ENCODE measurements at regions not wholly inside any gene's neighbourhood (a gene's known extent, or its start where the extent isn't known, plus 50 kb on each side); places are given as distances from the start of the nearest gene placed in this dataset.

DNA sequence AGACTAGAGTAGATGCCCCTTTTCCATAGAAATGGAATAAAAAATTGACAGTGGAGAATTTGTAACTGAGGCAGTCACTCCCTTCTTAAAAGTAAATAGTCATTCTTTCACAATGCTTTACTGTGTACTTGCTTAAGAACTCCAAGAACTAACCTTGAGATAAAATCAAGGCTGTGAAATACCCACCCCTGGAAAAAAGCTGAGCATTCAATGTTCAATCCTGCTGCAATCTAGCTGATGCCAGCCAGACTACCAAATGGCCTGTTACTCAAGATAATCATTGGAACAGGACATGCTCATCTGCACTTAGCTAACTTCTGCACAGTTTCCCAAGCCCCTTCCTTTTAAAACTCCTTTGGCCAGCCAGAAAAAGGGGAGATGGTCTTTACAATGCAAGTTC is 367.4 kb upstream of the GULP1 start:
- H3K36me3 ChIP-seq (ENCODE audit: insufficient read depth, low read length) = no peaks in the 10 kb centered on the region
- no peaks in the 10 kb centered on the region for H3K9me3 ChIP-seq (ENCODE audit: low read depth, low read length)
- DNase-seq (ENCODE audit: low read depth, low spot score) = no peak
- no peak overlapping the region for H3K27ac ChIP-seq
- TF ChIP-seq EZH2 (IDR thresholded peaks at IDR 0.05) = no peak
- no peak for TF ChIP-seq POLR2AphosphoS5 (IDR thresholded peaks at IDR 0.05; ENCODE audit: borderline replicate concordance, low read depth, low read length)
- TF ChIP-seq FOXP2 (optimal IDR thresholded peaks at IDR 0.05; ENCODE audit: control extremely low read depth, extremely low read length, insufficient read depth) = no peak
- no peak overlapping the region for H3K9ac ChIP-seq (ENCODE audit: insufficient read length)
- no peak overlapping the region for H3K4me3 ChIP-seq

DNA sequence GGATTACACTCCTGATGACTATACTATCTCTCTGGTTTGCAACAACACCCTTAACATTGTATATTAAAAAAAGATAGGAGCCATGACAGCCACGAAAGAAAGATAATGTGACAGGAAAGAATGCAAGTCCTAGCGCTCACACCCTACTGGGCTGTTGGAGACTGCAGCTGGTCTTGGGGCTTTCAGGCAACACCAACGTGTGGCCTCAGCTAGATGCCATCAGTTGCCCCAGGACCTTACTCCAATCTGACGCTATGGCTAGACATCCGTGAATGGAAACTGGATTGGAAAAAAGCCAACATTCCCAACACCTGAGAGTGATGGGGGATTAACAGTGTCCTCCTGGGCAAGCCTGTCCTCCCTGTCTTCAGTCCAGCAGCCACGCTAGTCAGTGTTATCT is 357.4 kb upstream of the GULP1 start:
- no peak overlapping the region for H3K9ac ChIP-seq (ENCODE audit: insufficient read length)
- no peaks in the 10 kb centered on the region for H3K9me3 ChIP-seq (ENCODE audit: low read depth, low read length)
- DNase-seq (ENCODE audit: low read depth, low spot score) = no peak
- TF ChIP-seq EZH2 (IDR thresholded peaks at IDR 0.05) = no peak
- TF ChIP-seq FOXP2 (optimal IDR thresholded peaks at IDR 0.05; ENCODE audit: control extremely low read depth, extremely low read length, insufficient read depth) = no peak
- TF ChIP-seq POLR2AphosphoS5 (IDR thresholded peaks at IDR 0.05; ENCODE audit: borderline replicate concordance, low read depth, low read length) = no peak
- no peak overlapping the region for H3K4me3 ChIP-seq
- no peaks in the 10 kb centered on the region for H3K36me3 ChIP-seq (ENCODE audit: insufficient read depth, low read length)
- no peak overlapping the region for H3K27ac ChIP-seq

DNA sequence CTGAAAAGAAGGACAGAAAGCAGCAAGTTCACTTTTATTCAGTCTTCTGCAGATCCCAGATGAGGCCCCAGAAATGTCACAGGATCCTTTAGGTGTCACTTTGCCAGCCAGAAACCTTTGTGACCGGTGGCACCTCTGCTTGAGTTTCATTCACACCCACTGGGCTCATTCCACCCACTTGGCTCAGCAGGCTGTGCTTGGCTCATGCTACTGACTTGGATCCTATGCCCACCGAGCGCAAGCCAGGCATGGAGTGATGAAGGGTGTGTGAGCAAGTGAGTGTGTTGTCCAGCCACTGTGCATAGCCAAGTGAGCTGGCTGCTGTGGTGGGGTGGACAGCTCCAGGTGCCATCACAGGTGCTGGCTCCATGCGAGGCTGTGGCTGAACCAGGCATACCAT is 357.0 kb upstream of the GULP1 start:
- TF ChIP-seq EZH2 (IDR thresholded peaks at IDR 0.05) (no peak), FOXP2 (optimal IDR thresholded peaks at IDR 0.05; ENCODE audit: control extremely low read depth, extremely low read length, insufficient read depth) (no peak), POLR2AphosphoS5 (IDR thresholded peaks at IDR 0.05; ENCODE audit: borderline replicate concordance, low read depth, low read length) (no peak)

DNA sequence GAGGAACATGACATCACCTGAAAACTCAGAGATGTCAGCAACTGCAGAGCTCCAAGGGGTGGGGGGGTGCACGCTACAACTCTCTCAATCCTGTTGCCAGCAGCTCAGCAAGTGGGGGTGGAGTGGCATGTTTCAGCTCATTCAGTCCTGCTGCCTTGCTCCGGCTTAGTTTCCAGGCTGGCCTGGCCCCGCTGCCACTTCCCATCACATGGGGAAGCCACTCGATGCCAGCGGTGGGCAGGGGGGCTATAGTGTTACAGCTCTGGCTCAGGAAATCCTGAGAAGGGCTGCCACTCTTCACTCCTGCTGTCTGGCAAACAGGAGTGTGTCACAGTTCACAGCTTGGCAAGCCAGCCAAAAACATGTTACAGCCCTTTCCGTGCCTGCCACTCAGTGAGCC is 356.5 kb upstream of the GULP1 start:
- DNase-seq (ENCODE audit: low read depth, low spot score) = no peak
- Histone ChIP-seq H3K4me3 (no peak overlapping the region), H3K9me3 (ENCODE audit: low read depth, low read length) (no peaks in the 10 kb centered on the region), H3K36me3 (ENCODE audit: insufficient read depth, low read length) (no peaks in the 10 kb centered on the region), H3K27ac (no peak overlapping the region), H3K9ac (ENCODE audit: insufficient read length) (no peak overlapping the region)
- no peak for TF ChIP-seq FOXP2 (optimal IDR thresholded peaks at IDR 0.05; ENCODE audit: control extremely low read depth, extremely low read length, insufficient read depth)
- TF ChIP-seq EZH2 (IDR thresholded peaks at IDR 0.05) = no peak
- no peak for TF ChIP-seq POLR2AphosphoS5 (IDR thresholded peaks at IDR 0.05; ENCODE audit: borderline replicate concordance, low read depth, low read length)

More for the DNA sequence above, 357.0 kb upstream of the GULP1 start:
- no peak overlapping the region for H3K4me3 ChIP-seq
- no peaks in the 10 kb centered on the region for H3K36me3 ChIP-seq (ENCODE audit: insufficient read depth, low read length)
- no peaks in the 10 kb centered on the region for H3K9me3 ChIP-seq (ENCODE audit: low read depth, low read length)
- H3K9ac ChIP-seq (ENCODE audit: insufficient read length) = no peak overlapping the region
- DNase-seq (ENCODE audit: low read depth, low spot score) = no peak
- H3K27ac ChIP-seq = no peak overlapping the region

DNA sequence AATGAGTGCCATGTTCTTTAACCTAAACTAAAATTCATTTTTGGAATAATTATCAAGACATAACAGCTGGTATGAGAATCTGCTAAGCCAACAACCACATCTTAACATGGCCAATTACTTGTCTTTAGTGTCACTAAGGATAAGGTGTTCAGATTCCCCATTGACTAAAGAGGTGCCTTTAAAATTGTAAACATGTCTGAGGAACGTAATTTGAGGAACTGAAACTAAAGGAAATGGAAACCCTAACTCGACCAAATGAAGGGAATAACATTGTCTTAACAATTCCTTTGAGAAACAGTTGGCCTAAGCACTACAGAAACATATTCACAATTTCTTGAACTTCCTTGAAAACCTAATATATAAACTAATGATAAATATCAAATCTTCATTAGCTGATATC is 355.4 kb upstream of the GULP1 start:
- H3K27ac ChIP-seq = no peak overlapping the region
- no peak overlapping the region for H3K4me3 ChIP-seq
- no peak overlapping the region for H3K9ac ChIP-seq (ENCODE audit: insufficient read length)
- no peaks in the 10 kb centered on the region for H3K9me3 ChIP-seq (ENCODE audit: low read depth, low read length)
- DNase-seq (ENCODE audit: low read depth, low spot score) = no peak
- no peaks in the 10 kb centered on the region for H3K36me3 ChIP-seq (ENCODE audit: insufficient read depth, low read length)
- no peak for TF ChIP-seq EZH2 (IDR thresholded peaks at IDR 0.05)
- no peak for TF ChIP-seq FOXP2 (optimal IDR thresholded peaks at IDR 0.05; ENCODE audit: control extremely low read depth, extremely low read length, insufficient read depth)
- TF ChIP-seq POLR2AphosphoS5 (IDR thresholded peaks at IDR 0.05; ENCODE audit: borderline replicate concordance, low read depth, low read length) = no peak

DNA sequence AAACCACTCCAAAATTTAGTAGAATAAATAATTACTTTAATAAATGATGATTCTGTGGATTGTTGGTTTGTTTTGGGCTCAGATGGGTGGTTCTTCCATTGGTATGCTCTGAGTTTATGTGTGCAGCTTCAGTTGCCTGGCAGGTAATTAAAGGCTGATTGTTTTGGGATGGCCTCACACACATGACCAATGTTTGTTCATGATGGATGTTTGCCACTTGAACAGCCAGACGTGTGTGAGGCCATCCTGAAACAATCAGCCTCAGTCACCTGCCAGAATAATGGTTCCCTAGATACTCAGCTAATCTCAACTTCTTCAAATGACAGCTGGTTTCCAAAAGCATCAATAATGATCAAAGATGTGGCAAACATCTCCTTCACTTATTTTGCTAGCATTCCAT is 352.5 kb upstream of the GULP1 start:
- no peak overlapping the region for H3K4me3 ChIP-seq
- no peak overlapping the region for H3K9ac ChIP-seq (ENCODE audit: insufficient read length)
- no peaks in the 10 kb centered on the region for H3K36me3 ChIP-seq (ENCODE audit: insufficient read depth, low read length)
- DNase-seq (ENCODE audit: low read depth, low spot score) = no peak
- H3K9me3 ChIP-seq (ENCODE audit: low read depth, low read length) = no peaks in the 10 kb centered on the region
- no peak overlapping the region for H3K27ac ChIP-seq
- TF ChIP-seq FOXP2 (optimal IDR thresholded peaks at IDR 0.05; ENCODE audit: control extremely low read depth, extremely low read length, insufficient read depth) (no peak), POLR2AphosphoS5 (IDR thresholded peaks at IDR 0.05; ENCODE audit: borderline replicate concordance, low read depth, low read length) (no peak), EZH2 (IDR thresholded peaks at IDR 0.05) (no peak)

DNA sequence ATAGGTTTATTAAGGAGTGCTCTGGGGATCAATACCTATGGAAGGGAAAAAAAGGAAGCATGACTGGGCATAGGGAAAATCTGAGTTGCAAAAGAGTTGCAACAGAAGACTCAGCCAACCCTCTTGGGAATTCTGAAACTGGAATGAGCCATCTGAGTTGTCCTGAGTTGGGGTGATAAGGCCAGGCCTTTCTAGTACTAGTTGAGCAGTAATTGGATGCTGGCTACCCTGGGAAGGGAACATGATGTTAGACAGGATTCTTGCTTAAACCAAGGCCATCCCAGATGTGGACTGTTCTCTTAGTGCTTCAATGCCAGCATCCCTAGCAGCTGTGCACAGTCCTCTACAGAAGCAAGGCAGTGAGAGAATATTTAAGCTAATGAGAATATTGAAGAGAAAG is 348.8 kb upstream of the GULP1 start:
- no peak overlapping the region for H3K9ac ChIP-seq (ENCODE audit: insufficient read length)
- no peaks in the 10 kb centered on the region for H3K36me3 ChIP-seq (ENCODE audit: insufficient read depth, low read length)
- H3K9me3 ChIP-seq (ENCODE audit: low read depth, low read length) = no peaks in the 10 kb centered on the region
- TF ChIP-seq POLR2AphosphoS5 (IDR thresholded peaks at IDR 0.05; ENCODE audit: borderline replicate concordance, low read depth, low read length) (no peak), FOXP2 (optimal IDR thresholded peaks at IDR 0.05; ENCODE audit: control extremely low read depth, extremely low read length, insufficient read depth) (no peak), EZH2 (IDR thresholded peaks at IDR 0.05) (no peak)
- DNase-seq (ENCODE audit: low read depth, low spot score) = no peak
- H3K4me3 ChIP-seq = no peak overlapping the region
- no peak overlapping the region for H3K27ac ChIP-seq

DNA sequence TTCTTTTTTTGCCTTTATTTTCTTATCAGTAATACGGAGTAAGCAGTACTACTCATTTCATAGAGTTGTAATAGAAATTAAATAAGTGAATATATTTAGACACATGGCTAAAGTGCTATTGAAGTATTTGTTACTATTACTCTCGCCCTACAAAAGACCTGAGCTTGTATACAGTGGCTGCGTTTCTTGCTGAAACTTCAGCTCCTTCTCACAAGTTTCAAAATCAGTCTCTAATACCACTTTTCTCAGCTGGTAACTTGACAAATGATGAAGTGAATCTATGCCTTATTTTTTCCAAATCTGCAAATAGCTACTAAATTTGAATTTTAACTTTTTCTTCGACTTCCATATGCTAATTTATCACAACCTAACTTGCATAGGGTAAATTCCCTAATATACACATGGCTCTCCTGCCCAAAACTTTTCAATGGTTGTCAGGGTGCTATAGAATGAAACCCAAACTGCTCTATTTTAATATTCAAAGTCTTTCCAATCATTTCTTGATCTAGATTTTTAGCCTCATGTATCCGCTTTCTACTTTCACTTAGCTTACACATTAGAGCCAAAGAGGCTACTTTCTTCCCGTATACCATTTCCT is 347.8 kb upstream of the GULP1 start:
- no peaks in the 10 kb centered on the region for H3K9me3 ChIP-seq (ENCODE audit: low read depth, low read length)

DNA sequence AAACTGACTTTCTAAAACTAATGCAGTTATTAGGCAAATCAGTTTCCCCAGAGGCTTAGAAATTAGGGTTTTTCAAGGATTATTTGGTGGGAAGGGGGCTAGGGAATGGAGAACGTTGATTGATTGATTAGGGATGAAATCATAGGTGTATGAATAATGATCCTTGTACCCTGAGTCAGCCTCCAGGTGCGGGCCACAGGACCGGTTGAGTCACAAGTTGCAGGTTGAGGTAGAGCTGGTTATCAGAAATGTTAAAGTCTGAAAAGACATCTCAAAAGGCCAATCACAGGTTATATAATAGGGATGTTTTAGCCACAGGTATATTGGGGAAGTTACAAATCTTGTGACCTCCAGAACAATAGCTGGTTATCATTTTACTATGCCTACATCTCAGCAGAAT is 341.8 kb upstream of the GULP1 start:
- Histone ChIP-seq H3K9me3 (ENCODE audit: low read depth, low read length) (no peaks in the 10 kb centered on the region), H3K27ac (no peak overlapping the region), H3K4me3 (no peak overlapping the region), H3K36me3 (ENCODE audit: insufficient read depth, low read length) (no peaks in the 10 kb centered on the region), H3K9ac (ENCODE audit: insufficient read length) (no peak overlapping the region)
- TF ChIP-seq POLR2AphosphoS5 (IDR thresholded peaks at IDR 0.05; ENCODE audit: borderline replicate concordance, low read depth, low read length) = no peak
- no peak for TF ChIP-seq FOXP2 (optimal IDR thresholded peaks at IDR 0.05; ENCODE audit: control extremely low read depth, extremely low read length, insufficient read depth)
- TF ChIP-seq EZH2 (IDR thresholded peaks at IDR 0.05) = no peak
- DNase-seq (ENCODE audit: low read depth, low spot score) = no peak

More for the DNA sequence above, 347.8 kb upstream of the GULP1 start:
- Histone ChIP-seq H3K4me3 (no peak overlapping the region), H3K9ac (ENCODE audit: insufficient read length) (no peak overlapping the region), H3K36me3 (ENCODE audit: insufficient read depth, low read length) (no peaks in the 10 kb centered on the region), H3K27ac (no peak overlapping the region)
- TF ChIP-seq FOXP2 (optimal IDR thresholded peaks at IDR 0.05; ENCODE audit: control extremely low read depth, extremely low read length, insufficient read depth) = no peak
- TF ChIP-seq POLR2AphosphoS5 (IDR thresholded peaks at IDR 0.05; ENCODE audit: borderline replicate concordance, low read depth, low read length) = no peak
- no peak for TF ChIP-seq EZH2 (IDR thresholded peaks at IDR 0.05)
- DNase-seq (ENCODE audit: low read depth, low spot score) = no peak
